DND-41 (cell line): ENCODE measurements at regions not wholly inside any gene's neighbourhood (a gene's known extent, or its start where the extent isn't known, plus 50 kb on each side); places are given as distances from the start of the nearest gene placed in this dataset.

ENCODE experiments used
- ATAC-seq: fragments of 200-7000 bp; cut with Tn5 transposase; 3 replicates; pipeline ENCODE4 v1.9.1; 2021; ENCODE audit warnings: low read depth; ENCODE audit not compliant: insufficient read depth
- DNase-seq: peaks from one replicate; pipeline ENCODE4 v3.0.0-alpha.2; 2020
- H2AFZ ChIP-seq: 2 replicates; pipeline ENCODE4 v1.6.0; 2012; ENCODE audit warnings: low read depth, low read length
- H3K27ac ChIP-seq: 2 replicates; pipeline ENCODE4 v1.5.1; 2012; ENCODE audit warnings: low read length, inconsistent platforms
- H3K27me3 ChIP-seq: fragments of 200-600 bp; sonication (generic); 2 replicates; pipeline ENCODE4 v1.6.0; 2012; ENCODE audit warnings: low read length, mild to moderate bottlenecking, inconsistent platforms; ENCODE audit not compliant: insufficient read depth, poor library complexity
- H3K36me3 ChIP-seq: 2 replicates; pipeline ENCODE4 v1.5.1; 2012; ENCODE audit warnings: low read length, inconsistent platforms; ENCODE audit not compliant: insufficient read depth
- H3K4me1 ChIP-seq: 2 replicates; pipeline ENCODE4 v1.5.1; 2012; ENCODE audit warnings: mild to moderate bottlenecking, low read length; ENCODE audit not compliant: insufficient read depth
- H3K4me2 ChIP-seq: 2 replicates; pipeline ENCODE4 v1.6.0; 2012; ENCODE audit warnings: mild to moderate bottlenecking, moderate library complexity, low read length, inconsistent platforms; ENCODE audit not compliant: insufficient read depth
- H3K4me3 ChIP-seq, 2 experiments: fragments of 200-600 bp in 1 of 2; shearing (Covaris generic) in 1 of 2; 2 replicates each; pipeline ENCODE4 v1.5.1; 2012 to 2016; ENCODE audit warnings: inconsistent platforms in 2 of 2, low read length in 2 of 2, mild to moderate bottlenecking in 2 of 2, low read depth in 1 of 2, moderate library complexity in 1 of 2
- H3K79me2 ChIP-seq: 2 replicates; pipeline ENCODE4 v1.6.0; 2012; ENCODE audit warnings: low read length, inconsistent platforms; ENCODE audit not compliant: insufficient read depth
- H3K9ac ChIP-seq: 2 replicates; pipeline ENCODE4 v1.6.0; 2012; ENCODE audit warnings: low read depth, mild to moderate bottlenecking, inconsistent platforms, low read length, moderate library complexity
- H3K9me3 ChIP-seq: 2 replicates; pipeline ENCODE4 v1.5.1; 2012; ENCODE audit warnings: low read length, moderate library complexity, mild to moderate bottlenecking, inconsistent platforms; ENCODE audit not compliant: insufficient read depth, severe bottlenecking
- H4K20me1 ChIP-seq: 2 replicates; pipeline ENCODE4 v1.6.0; 2012; ENCODE audit warnings: low read length; ENCODE audit not compliant: insufficient read depth
- CTCF ChIP-seq: IDR thresholded peaks from 2 replicates; pipeline ENCODE4 v1.5.1; 2012; ENCODE audit warnings: borderline replicate concordance, low read length, moderate library complexity, mild to moderate bottlenecking; ENCODE audit not compliant: poor library complexity, severe bottlenecking; ENCODE audit errors: extremely low read depth
- EZH2 ChIP-seq: IDR thresholded peaks from 3 replicates; pipeline ENCODE4 v1.6.1; 2012; ENCODE audit warnings: borderline replicate concordance, low read depth, mild to moderate bottlenecking, moderate library complexity, low read length, inconsistent platforms; ENCODE audit not compliant: severe bottlenecking

GRCh38 chr11:81993755-81994154 is 739.9 kb downstream of the FAM181B start:
- Histone ChIP-seq H3K27me3 (no peaks in the 10 kb centered on the region), H4K20me1 (no peaks in the 10 kb centered on the region), H3K36me3 (no peaks in the 10 kb centered on the region), H3K4me1 (no peaks in the 10 kb centered on the region), H3K9me3 (no peaks in the 10 kb centered on the region), H2AFZ (no peak overlapping the region), H3K79me2 (no peaks in the 10 kb centered on the region), H3K9ac (no peak overlapping the region), H3K4me3 (no peak overlapping the region), H3K4me2 (no peak overlapping the region), H3K27ac (no peak overlapping the region)
- no peak for DNase-seq
- ATAC-seq, result no peak
- TF ChIP-seq CTCF (no peak), EZH2 (no peak)

DNA sequence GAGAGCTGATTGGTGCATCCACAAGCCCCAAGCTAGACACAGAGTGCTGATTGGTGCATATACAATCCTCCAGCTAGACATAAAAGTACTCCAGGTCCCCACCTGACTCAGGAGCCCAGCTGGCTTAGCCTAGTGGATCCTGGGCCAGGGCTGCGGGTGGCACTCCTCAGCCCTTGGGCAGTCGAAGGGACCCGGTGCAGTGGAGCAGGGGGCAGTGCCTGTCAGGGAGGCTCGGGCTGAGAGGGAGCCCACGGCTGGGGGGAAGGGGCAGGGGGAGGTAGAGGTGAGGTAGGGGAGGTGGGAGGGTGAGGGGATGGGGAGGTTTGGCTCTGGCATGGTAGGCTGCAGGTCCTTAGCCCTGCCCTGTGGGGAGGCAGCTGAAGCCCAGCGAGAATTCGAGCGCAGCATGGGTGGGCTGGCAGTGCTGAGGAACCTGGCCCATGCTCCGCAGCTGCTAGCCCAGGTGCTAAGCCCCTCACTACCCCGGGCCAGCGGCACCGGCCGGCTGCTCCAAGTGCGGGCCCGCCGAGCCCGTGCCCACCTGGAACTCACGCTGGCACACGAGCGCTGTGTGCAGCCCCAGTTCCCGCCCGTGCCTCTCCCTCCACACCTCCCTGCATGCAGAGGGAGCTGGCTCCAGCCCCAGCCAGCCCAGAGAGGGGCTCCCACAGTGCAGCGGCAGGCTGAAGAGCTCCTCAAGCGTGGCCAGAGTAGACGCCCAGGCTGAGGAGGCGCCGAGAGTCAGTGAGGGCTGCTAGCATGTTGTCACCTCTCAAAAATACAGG is 742.8 kb downstream of the FAM181B start:
- H4K20me1 ChIP-seq, result no peaks in the 10 kb centered on the region
- H3K4me1 ChIP-seq, result no peaks in the 10 kb centered on the region
- no peak overlapping the region for H3K4me2 ChIP-seq
- ATAC-seq (no peak), DNase-seq (no peak)
- no peaks in the 10 kb centered on the region for H3K27me3 ChIP-seq
- no peaks in the 10 kb centered on the region for H3K79me2 ChIP-seq
- no peak overlapping the region for H3K27ac ChIP-seq
- H3K4me3 ChIP-seq, result no peak overlapping the region
- no peaks in the 10 kb centered on the region for H3K36me3 ChIP-seq
- no peak for TF ChIP-seq EZH2
- TF ChIP-seq CTCF, result no peak
- no peaks in the 10 kb centered on the region for H3K9me3 ChIP-seq
- no peak overlapping the region for H2AFZ ChIP-seq
- H3K9ac ChIP-seq, result no peak overlapping the region

DNA sequence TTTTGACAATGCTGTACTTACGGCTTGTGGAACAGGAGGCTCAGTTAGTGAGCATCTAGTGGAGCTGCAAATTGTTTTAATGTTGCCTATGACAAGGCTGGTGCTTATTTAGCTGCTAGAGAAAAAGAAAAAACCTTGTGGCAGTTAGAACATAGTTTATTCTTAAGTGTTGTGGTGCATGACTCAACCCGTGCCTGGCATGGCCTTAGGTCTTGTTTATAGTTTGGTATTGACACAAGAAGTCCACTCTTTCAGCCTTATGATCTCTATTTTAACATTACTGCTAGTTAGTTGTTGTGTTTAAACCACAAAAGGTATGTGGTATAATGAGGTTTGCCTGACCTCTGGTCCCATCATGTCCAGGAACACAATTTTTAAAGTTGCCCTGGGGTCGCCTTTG is 744.6 kb downstream of the FAM181B start:
- H4K20me1 ChIP-seq, result no peaks in the 10 kb centered on the region
- no peak overlapping the region for H2AFZ ChIP-seq
- H3K4me1 ChIP-seq, result no peaks in the 10 kb centered on the region
- no peak overlapping the region for H3K9ac ChIP-seq
- no peaks in the 10 kb centered on the region for H3K36me3 ChIP-seq
- no peak overlapping the region for H3K4me2 ChIP-seq
- ATAC-seq, result no peak
- H3K27me3 ChIP-seq, result no peaks in the 10 kb centered on the region
- no peak for DNase-seq
- TF ChIP-seq CTCF (no peak), EZH2 (no peak)
- H3K27ac ChIP-seq, result no peak overlapping the region
- H3K9me3 ChIP-seq, result no peaks in the 10 kb centered on the region
- no peak overlapping the region for H3K4me3 ChIP-seq
- H3K79me2 ChIP-seq, result no peaks in the 10 kb centered on the region
